ENCODE measurements at regions not wholly inside any gene's neighbourhood (a gene's known extent, or its start where the extent isn't known, plus 50 kb on each side); places are given as distances from the start of the nearest gene placed in this dataset.

DNA sequence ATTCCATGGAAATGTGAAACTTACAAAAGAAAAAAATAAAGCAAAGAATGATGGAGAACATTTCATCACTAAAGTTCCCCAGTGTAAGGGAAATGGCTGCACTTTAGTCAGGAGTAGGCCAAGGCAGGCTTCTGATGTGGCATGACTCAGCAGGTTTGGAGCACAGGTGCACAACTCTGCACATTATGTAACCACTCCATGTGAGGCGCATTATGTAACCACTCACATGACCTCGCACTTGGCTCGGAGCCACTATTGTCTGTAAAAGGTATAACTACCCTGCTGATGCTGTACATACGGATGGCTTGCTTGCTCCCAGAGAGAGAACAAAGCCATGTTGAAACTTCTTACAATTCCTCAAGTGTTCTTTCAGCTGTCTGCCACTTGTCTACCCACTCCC lies 727.6 kb downstream of the TRAM1L1 start:
- Histone ChIP-seq H3K9me3 (ENCODE audit: insufficient read depth, low read depth, low read length) (no peaks in the 10 kb centered on the region), H2AFZ (ENCODE audit: low read length) (no peak overlapping the region), H3K4me2 (ENCODE audit: low read depth, low read length, poor library complexity, severe bottlenecking) (no peak overlapping the region), H3F3A (ENCODE audit: low read depth) (no peaks in the 10 kb centered on the region), H3K9me2 (replicated peaks; ENCODE audit: low read depth, low read length) (no peaks in the 10 kb centered on the region), H3K4me1 (ENCODE audit: insufficient read depth, low read length, poor library complexity, severe bottlenecking) (no peaks in the 10 kb centered on the region), H3K36me3 (ENCODE audit: insufficient read depth, low read length) (no peaks in the 10 kb centered on the region), H3K9ac (ENCODE audit: low read depth, low read length, poor library complexity, severe bottlenecking) (no peak overlapping the region), H3K4me3 (ENCODE audit: low read length, poor library complexity, severe bottlenecking) (no peak overlapping the region), H3K27me3 (ENCODE audit: insufficient read depth, low read length, poor library complexity, severe bottlenecking) (no peaks in the 10 kb centered on the region), H3K79me2 (ENCODE audit: insufficient read depth, low read length) (no peaks in the 10 kb centered on the region), H4K20me1 (ENCODE audit: insufficient read depth, low read length, poor library complexity, severe bottlenecking) (no peaks in the 10 kb centered on the region)
- TF ChIP-seq, protein P1, sequence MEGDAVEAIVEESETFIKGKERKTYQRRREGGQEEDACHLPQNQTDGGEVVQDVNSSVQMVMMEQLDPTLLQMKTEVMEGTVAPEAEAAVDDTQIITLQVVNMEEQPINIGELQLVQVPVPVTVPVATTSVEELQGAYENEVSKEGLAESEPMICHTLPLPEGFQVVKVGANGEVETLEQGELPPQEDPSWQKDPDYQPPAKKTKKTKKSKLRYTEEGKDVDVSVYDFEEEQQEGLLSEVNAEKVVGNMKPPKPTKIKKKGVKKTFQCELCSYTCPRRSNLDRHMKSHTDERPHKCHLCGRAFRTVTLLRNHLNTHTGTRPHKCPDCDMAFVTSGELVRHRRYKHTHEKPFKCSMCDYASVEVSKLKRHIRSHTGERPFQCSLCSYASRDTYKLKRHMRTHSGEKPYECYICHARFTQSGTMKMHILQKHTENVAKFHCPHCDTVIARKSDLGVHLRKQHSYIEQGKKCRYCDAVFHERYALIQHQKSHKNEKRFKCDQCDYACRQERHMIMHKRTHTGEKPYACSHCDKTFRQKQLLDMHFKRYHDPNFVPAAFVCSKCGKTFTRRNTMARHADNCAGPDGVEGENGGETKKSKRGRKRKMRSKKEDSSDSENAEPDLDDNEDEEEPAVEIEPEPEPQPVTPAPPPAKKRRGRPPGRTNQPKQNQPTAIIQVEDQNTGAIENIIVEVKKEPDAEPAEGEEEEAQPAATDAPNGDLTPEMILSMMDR (conservative IDR thresholded peaks at IDR 0.05; ENCODE audit: low read length), result no peak
- TF ChIP-seq EZH2phosphoT487 (IDR thresholded peaks at IDR 0.05; ENCODE audit: borderline replicate concordance), result no peak

DNA sequence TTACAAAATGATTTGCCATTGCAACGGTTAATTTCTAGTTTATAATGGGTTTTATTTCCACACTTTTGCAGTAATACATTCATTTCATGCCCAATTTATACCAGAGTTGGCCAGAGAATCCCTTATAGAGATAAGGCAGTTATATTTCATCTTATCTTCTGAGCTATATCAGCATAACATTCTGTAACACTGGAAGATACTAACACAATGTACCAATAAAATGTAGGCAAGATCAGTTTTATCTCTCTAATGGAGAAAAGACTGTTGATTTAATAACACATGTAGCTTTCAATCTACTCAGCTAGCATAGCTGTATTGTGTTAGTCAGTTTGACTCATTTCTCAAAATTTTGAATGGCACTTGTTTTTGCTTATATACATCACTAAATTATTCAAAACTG lies 738.6 kb downstream of the TRAM1L1 start:
- Histone ChIP-seq H3K27me3 (ENCODE audit: insufficient read depth, low read length, poor library complexity, severe bottlenecking) (no peaks in the 10 kb centered on the region), H3K4me2 (ENCODE audit: low read depth, low read length, poor library complexity, severe bottlenecking) (no peak overlapping the region), H3K4me3 (ENCODE audit: low read length, poor library complexity, severe bottlenecking) (no peak overlapping the region), H3K79me2 (ENCODE audit: insufficient read depth, low read length) (no peaks in the 10 kb centered on the region), H3F3A (ENCODE audit: low read depth) (no peaks in the 10 kb centered on the region), H2AFZ (ENCODE audit: low read length) (no peak overlapping the region), H3K36me3 (ENCODE audit: insufficient read depth, low read length) (no peaks in the 10 kb centered on the region), H3K9me3 (ENCODE audit: insufficient read depth, low read depth, low read length) (no peaks in the 10 kb centered on the region), H3K4me1 (ENCODE audit: insufficient read depth, low read length, poor library complexity, severe bottlenecking) (no peaks in the 10 kb centered on the region), H4K20me1 (ENCODE audit: insufficient read depth, low read length, poor library complexity, severe bottlenecking) (no peaks in the 10 kb centered on the region), H3K9me2 (replicated peaks; ENCODE audit: low read depth, low read length) (no peaks in the 10 kb centered on the region), H3K9ac (ENCODE audit: low read depth, low read length, poor library complexity, severe bottlenecking) (no peak overlapping the region)
- TF ChIP-seq EZH2phosphoT487 (IDR thresholded peaks at IDR 0.05; ENCODE audit: borderline replicate concordance), result no peak
- TF ChIP-seq, protein P1 (conservative IDR thresholded peaks at IDR 0.05; ENCODE audit: low read length), result no peak

DNA sequence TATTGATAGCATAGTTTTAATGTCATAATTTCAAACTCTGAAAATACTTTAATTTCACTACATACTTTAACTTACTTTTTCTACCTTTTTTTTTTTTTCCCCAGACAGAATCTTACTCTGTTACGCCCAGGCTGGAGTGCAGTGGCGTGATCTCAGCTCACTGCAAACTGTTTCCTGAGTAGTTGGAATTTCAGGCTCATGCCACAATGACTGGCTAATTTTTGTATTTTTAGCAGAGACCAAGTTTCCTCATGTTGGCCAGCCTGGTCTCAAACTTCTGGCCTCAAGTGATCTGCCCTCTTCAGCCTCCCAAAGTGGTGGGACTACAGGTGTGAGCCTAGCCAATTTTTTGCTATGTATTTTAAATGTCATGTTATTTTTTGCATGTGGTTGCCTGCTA lies 741.6 kb downstream of the TRAM1L1 start:
- Histone ChIP-seq H3K9me2 (replicated peaks; ENCODE audit: low read depth, low read length) (no peaks in the 10 kb centered on the region), H3K36me3 (ENCODE audit: insufficient read depth, low read length) (no peaks in the 10 kb centered on the region), H3K79me2 (ENCODE audit: insufficient read depth, low read length) (no peaks in the 10 kb centered on the region), H3K27me3 (ENCODE audit: insufficient read depth, low read length, poor library complexity, severe bottlenecking) (no peaks in the 10 kb centered on the region), H3K9ac (ENCODE audit: low read depth, low read length, poor library complexity, severe bottlenecking) (no peak overlapping the region), H3F3A (ENCODE audit: low read depth) (no peaks in the 10 kb centered on the region), H3K4me1 (ENCODE audit: insufficient read depth, low read length, poor library complexity, severe bottlenecking) (no peaks in the 10 kb centered on the region), H3K4me2 (ENCODE audit: low read depth, low read length, poor library complexity, severe bottlenecking) (no peak overlapping the region), H4K20me1 (ENCODE audit: insufficient read depth, low read length, poor library complexity, severe bottlenecking) (no peaks in the 10 kb centered on the region), H2AFZ (ENCODE audit: low read length) (no peak overlapping the region), H3K4me3 (ENCODE audit: low read length, poor library complexity, severe bottlenecking) (no peak overlapping the region), H3K9me3 (ENCODE audit: insufficient read depth, low read depth, low read length) (no peaks in the 10 kb centered on the region)
- TF ChIP-seq EZH2phosphoT487 (IDR thresholded peaks at IDR 0.05; ENCODE audit: borderline replicate concordance), result no peak
- TF ChIP-seq, protein P1 (conservative IDR thresholded peaks at IDR 0.05; ENCODE audit: low read length), result no peak
